Gastroesophageal sphincter (tissue), 3 donors: ENCODE measurements at regions not wholly inside any gene's neighbourhood (a gene's known extent, or its start where the extent isn't known, plus 50 kb on each side); places are given as distances from the start of the nearest gene placed in this dataset.

ENCODE experiments used
- EP300 ChIP-seq: sonication (generic); formaldehyde crosslinking; IDR thresholded peaks from one replicate; pipeline ENCODE4 v1.6.1; 2017; ENCODE audit warnings: antibody characterized with exemption, mild to moderate bottlenecking
- POLR2A ChIP-seq, 2 donors: fragments of 450-650 bp; IDR thresholded peaks; one replicate each; pipeline ENCODE4 v1.6.1; 2017; ENCODE audit warnings: antibody characterized with exemption in 2 of 2, mild to moderate bottlenecking in 2 of 2, moderate library complexity in 1 of 2
- POLR2AphosphoS5 ChIP-seq: sonication (generic); formaldehyde crosslinking; IDR thresholded peaks from one replicate; pipeline ENCODE4 v1.6.1; 2017; ENCODE audit warnings: antibody characterized with exemption
- TF ChIP-seq, protein P1 (sequence below), 4 experiments: fragments of 200-600 bp in 2 of 4; fragments of 450-650 bp in 2 of 4; sonication (generic) in 1 of 4; IDR thresholded peaks; one replicate each; pipeline ENCODE4 v1.5.1; 2017 to 2019; ENCODE audit warnings: antibody characterized with exemption in 4 of 4, mild to moderate bottlenecking in 2 of 4, moderate library complexity in 2 of 4

DNA sequence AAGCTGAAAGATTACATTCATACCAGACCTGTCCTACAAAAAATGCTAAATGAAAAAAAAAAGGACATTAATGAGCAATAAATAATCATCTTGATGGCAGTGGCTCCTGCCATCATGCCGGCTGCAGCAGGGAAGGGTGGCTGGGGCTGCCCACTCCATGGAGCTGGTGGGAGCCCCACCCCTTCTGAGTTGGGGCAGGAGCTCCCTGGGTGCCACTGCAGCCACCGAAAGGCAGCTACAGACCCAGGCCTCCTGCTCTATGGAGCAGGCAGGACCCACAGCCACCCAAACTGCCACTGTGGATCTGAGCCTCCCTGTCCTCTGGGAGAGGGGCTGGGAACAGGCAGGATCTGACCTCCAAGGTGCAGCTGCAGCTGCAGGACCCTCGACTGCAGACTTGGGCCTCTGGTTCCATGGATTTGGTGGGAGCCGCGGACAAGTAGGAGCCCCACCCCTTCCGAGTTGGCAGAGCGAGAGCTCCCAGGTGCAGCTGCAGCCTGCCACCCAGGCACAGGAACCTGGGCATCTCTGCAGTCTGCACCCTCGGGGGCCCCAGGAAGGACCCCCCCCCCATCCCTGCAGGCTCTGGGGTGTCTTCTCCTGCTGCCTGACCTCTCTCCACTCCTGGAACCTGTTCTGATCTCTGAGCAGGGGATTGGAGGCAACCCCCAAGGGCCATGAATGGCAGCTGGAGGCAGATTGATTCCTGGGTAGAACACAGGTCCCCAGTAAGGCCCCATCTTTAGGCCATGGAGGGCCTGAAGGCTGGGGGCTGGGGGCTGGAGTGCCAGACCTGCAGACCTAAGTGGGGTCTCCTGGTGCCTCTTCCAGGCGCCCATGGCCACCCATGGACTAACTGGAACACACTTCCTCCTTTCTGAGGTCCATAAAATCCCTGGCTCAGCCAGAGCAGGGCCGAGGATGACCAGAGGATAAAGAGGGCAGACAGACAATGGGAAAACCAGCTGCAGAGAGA, 70.4 kb upstream of the TTC14 start:
- TF ChIP-seq, protein P1, sequence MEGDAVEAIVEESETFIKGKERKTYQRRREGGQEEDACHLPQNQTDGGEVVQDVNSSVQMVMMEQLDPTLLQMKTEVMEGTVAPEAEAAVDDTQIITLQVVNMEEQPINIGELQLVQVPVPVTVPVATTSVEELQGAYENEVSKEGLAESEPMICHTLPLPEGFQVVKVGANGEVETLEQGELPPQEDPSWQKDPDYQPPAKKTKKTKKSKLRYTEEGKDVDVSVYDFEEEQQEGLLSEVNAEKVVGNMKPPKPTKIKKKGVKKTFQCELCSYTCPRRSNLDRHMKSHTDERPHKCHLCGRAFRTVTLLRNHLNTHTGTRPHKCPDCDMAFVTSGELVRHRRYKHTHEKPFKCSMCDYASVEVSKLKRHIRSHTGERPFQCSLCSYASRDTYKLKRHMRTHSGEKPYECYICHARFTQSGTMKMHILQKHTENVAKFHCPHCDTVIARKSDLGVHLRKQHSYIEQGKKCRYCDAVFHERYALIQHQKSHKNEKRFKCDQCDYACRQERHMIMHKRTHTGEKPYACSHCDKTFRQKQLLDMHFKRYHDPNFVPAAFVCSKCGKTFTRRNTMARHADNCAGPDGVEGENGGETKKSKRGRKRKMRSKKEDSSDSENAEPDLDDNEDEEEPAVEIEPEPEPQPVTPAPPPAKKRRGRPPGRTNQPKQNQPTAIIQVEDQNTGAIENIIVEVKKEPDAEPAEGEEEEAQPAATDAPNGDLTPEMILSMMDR (IDR thresholded peaks at IDR 0.05): no peak
- no peak for TF ChIP-seq POLR2A (IDR thresholded peaks at IDR 0.05)
- TF ChIP-seq POLR2AphosphoS5: no peak
- TF ChIP-seq EP300: no peak
